Heart right ventricle (tissue), 16 donors: ENCODE measurements at regions not wholly inside any gene's neighbourhood (a gene's known extent, or its start where the extent isn't known, plus 50 kb on each side); places are given as distances from the start of the nearest gene placed in this dataset.

ENCODE experiments used
- ATAC-seq, 8 donors: fragments of 200-7000 bp; cut with Tn5 transposase; one replicate each; pipeline ENCODE4 v1.9.1; 2020; ENCODE audit warnings: mild to moderate bottlenecking in 8 of 8, moderate library complexity in 8 of 8, moderate number of reproducible peaks in 1 of 8
- DNase-seq, 2 donors: peaks; one replicate each; pipeline ENCODE4 v3.0.0-alpha.2; 2020
- H3K27ac ChIP-seq, 10 donors: fragments of 200-600 bp; sonication (generic) in 2 of 10; one replicate each; pipeline versions ENCODE4 v1.5.0 to v1.8.0; 2020 to 2022; ENCODE audit warnings: mild to moderate bottlenecking in 3 of 10
- H3K27me3 ChIP-seq, 7 donors: fragments of 200-600 bp; one replicate each; pipeline ENCODE4 v1.8.0; 2021 to 2022; ENCODE audit warnings: mild to moderate bottlenecking in 2 of 7
- H3K36me3 ChIP-seq, 9 donors: fragments of 200-600 bp; sonication (generic) in 1 of 9; one replicate each; pipeline versions ENCODE4 v1.5.0 to v1.8.0; 2020 to 2022; ENCODE audit warnings: mild to moderate bottlenecking in 2 of 9
- H3K4me1 ChIP-seq, 9 donors: fragments of 200-600 bp; sonication (generic) in 1 of 9; one replicate each; pipeline versions ENCODE4 v1.5.0 to v1.8.0; 2020 to 2022; ENCODE audit warnings: mild to moderate bottlenecking in 4 of 9
- H3K4me3 ChIP-seq, 10 donors: fragments of 200-600 bp; sonication (generic) in 2 of 10; one replicate each; pipeline versions ENCODE4 v1.5.0 to v1.8.0; 2020 to 2022; ENCODE audit warnings: mild to moderate bottlenecking in 7 of 10, moderate library complexity in 2 of 10
- H3K9me3 ChIP-seq, 11 donors: fragments of 200-600 bp in 10 of 11; sonication (generic) in 2 of 11; one replicate each; pipeline versions ENCODE4 v1.5.0 to v1.8.0; 2013 to 2022; ENCODE audit warnings: mild to moderate bottlenecking in 2 of 11, control low read depth in 1 of 11, moderate library complexity in 1 of 11
- WGBS, 2 donors: extraction: QIAGEN DNeasy Blood & Tissue Kit; methylation state at CpG; one replicate each; pipeline ENCODE4 v1.1.7; 2013; ENCODE audit warnings: inconsistent platforms in 1 of 2; 5-methylcytosine and 5-hydroxymethylcytosine counted together
- intact Hi-C, 10 donors: fragments of 100-400 bp; cut with DNase I; formaldehyde crosslinking; loops; one replicate each; pipeline versions ENCODE4 v1.11.1 to v1.14.2; 2022
- TF ChIP-seq, protein P1 (sequence below), 9 donors: fragments of 200-600 bp; sonication (generic) in 2 of 9; IDR thresholded peaks; one replicate each; pipeline versions ENCODE4 v1.5.0 to v1.8.0; 2021 to 2022; ENCODE audit warnings: antibody characterized with exemption in 9 of 9, mild to moderate bottlenecking in 5 of 9, moderate library complexity in 1 of 9
- donor health status: Arrhythmogenic right ventricular cardiomyopathy.
- donor health status: ischemic (EF 13 %, LVEDD 7.1; RV severe dilation, severe dysfunction).
- donor health status: healthy with polysubstance abuse.
- donor health status: DM: no; HTN: yes; CAD: no.
- donor health status: DM: no; HTN: no; CAD: no.
- donor health status: ischemic (EF 25% LVEDD 6.9; RV normal size, moderate dysfunction).
- donor health status: ischemic (EF 25% LVEDD 5.7; RV mildly dilated, moderate dysfunction).
- donor health status: healthy.
- donor health status: DM: yes; HTN: yes; CAD: no.
- donor health status: Ischemic cardiomyopathy.
- donor health status: ischemic (EF 35%, LVEDD 5.7; RV mildly dilated, moderate dysfunction).
- donor health status: nonischemic (EF 11% LVEDD 7.7; RV severe dilation, severe dysfunction).
- donor health status: DM: yes; HTN: yes; CAD: no.
- donor health status: PGD.
- donor health status: ischemic (EF 29% LVEDD 5.4; RV normal size, mild dysfunction).
- donor health status: nonischemic (EF 23%, LVEDD 6.1; RV moderate dilation, normal function).

DNA sequence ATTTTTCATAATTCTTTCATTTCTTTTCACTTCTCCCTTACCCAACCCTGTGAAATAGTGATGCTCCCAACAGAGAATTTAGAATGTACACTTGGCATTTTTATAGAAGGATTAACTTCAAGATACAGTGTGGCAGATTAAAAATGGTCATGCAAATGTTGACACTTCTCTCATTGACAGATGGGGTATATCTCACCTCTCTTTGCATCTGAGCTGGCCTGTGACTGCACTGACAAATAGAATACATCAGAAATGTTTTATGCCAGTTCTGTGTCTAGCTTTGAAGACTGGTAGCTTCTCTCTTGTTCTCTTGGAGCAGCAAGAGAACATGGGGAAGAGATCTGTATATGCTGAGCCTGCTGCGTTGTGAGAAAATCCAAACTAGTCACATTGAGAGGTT lies 949.6 kb downstream of the CDH11 start:
- Histone ChIP-seq H3K9me3 (peaks cover 0 to 7% (median 0%) of the 10 kb centered on the region in 11 donors), H3K27me3 (no peaks in the 10 kb centered on the region), H3K36me3 (no peaks in the 10 kb centered on the region), H3K4me1 (no peaks in the 10 kb centered on the region), H3K4me3 (no peak overlapping the region), H3K27ac (no peak overlapping the region)
- no peak for DNase-seq
- intact Hi-C loops = no loop called here
- TF ChIP-seq, protein P1, sequence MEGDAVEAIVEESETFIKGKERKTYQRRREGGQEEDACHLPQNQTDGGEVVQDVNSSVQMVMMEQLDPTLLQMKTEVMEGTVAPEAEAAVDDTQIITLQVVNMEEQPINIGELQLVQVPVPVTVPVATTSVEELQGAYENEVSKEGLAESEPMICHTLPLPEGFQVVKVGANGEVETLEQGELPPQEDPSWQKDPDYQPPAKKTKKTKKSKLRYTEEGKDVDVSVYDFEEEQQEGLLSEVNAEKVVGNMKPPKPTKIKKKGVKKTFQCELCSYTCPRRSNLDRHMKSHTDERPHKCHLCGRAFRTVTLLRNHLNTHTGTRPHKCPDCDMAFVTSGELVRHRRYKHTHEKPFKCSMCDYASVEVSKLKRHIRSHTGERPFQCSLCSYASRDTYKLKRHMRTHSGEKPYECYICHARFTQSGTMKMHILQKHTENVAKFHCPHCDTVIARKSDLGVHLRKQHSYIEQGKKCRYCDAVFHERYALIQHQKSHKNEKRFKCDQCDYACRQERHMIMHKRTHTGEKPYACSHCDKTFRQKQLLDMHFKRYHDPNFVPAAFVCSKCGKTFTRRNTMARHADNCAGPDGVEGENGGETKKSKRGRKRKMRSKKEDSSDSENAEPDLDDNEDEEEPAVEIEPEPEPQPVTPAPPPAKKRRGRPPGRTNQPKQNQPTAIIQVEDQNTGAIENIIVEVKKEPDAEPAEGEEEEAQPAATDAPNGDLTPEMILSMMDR (IDR thresholded peaks at IDR 0.05) = no peak
- WGBS, 2 donors = 90% methylated on average over 1 of the region's 1 CpG
- ATAC-seq = no peak

DNA sequence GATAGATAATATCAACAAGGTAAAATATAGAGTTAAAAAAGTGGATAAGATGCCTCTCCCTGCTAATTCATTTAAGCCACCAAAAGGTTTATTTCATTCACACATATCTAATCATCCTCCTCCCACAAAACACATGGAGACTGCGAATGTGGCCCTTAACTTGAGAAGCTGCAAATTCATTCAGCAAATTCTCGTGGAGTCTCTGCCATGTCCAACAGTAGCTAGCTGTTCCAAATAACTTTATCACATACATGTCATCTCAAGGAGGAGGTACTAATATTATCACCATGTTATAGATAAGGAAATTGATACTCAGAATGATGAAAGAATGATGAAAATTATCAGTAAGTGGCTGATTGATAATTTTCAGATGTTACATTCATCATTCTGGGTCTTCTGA lies 950.2 kb downstream of the CDH11 start:
- intact Hi-C loops = no loop called here
- DNase-seq (no peak), ATAC-seq (no peak)
- Histone ChIP-seq H3K9me3 (peaks cover 0 to 4% (median 0%) of the 10 kb centered on the region in 11 donors), H3K27me3 (no peaks in the 10 kb centered on the region), H3K4me3 (no peak overlapping the region), H3K27ac (no peak overlapping the region), H3K36me3 (no peaks in the 10 kb centered on the region), H3K4me1 (no peaks in the 10 kb centered on the region)
- 25 to 45% methylated on average over 2 of the region's 2 CpGs for WGBS, 2 donors
- TF ChIP-seq, protein P1 (IDR thresholded peaks at IDR 0.05) = no peak

DNA sequence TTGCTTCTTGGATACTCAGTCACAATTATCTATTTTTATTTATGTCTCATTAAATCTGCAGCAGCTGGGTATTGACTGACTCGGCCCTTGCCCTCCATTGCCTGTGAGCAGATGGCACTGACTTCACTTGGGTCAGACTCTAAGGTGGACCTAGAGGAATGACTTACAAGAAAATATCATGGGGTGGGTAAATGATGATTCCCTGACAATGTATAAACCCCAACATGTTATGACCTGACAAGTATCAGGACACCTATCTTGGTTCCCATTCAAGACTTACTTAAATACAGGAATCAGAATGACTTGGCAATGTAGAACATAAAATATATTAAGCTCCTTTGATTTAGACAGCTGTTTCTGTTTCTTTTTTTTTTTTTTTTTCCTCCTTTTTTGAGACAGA lies 953.5 kb downstream of the CDH11 start:
- H3K27me3 ChIP-seq = no peaks in the 10 kb centered on the region
- peaks cover 0 to 5% (median 0%) of the 10 kb centered on the region in 11 donors for H3K9me3 ChIP-seq
- no peak overlapping the region for H3K4me3 ChIP-seq
- intact Hi-C loops = no loop called here
- WGBS, 2 donors = 81 to 94% methylated on average over 1 of the region's 1 CpG
- TF ChIP-seq, protein P1 (IDR thresholded peaks at IDR 0.05) = no peak
- H3K36me3 ChIP-seq = no peaks in the 10 kb centered on the region
- ATAC-seq (no peak), DNase-seq (no peak)
- H3K4me1 ChIP-seq = peaks cover 0 to under 1% (median 0%) of the 10 kb centered on the region in 9 donors
- H3K27ac ChIP-seq = no peak overlapping the region

DNA sequence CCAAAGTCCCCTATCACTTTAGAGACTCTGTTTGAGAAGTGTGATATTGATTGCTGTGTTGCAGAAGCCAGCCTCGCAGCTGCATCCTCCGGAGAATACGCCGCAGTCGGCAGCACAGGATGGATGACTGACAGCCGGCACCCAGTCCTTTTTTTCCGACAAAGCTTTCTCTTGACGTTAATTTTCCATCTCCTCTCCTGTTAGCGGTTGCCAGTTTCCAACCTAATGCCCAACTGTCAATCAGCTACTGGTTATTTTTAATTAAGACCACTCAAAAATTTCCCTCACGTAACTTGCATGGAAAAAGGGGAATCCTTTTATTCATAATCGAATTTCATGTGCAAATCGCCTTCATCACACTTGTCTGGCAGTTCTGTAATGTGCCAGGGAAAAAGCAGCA lies 953.9 kb downstream of the CDH11 start:
- intact Hi-C loops = no loop called here
- ATAC-seq (no peak), DNase-seq (no peak)
- Histone ChIP-seq H3K27ac (no peak overlapping the region), H3K4me1 (peaks cover 0 to 5% (median 0%) of the 10 kb centered on the region in 9 donors), H3K4me3 (no peak overlapping the region), H3K36me3 (no peaks in the 10 kb centered on the region), H3K9me3 (peaks cover 0 to 5% (median 0%) of the 10 kb centered on the region in 11 donors), H3K27me3 (no peaks in the 10 kb centered on the region)
- TF ChIP-seq, protein P1 (IDR thresholded peaks at IDR 0.05) = no peak
- 75 to 78% methylated on average over 12 of the region's 12 CpGs for WGBS, 2 donors
